ENCODE measurements at regions not wholly inside any gene's neighbourhood (a gene's known extent, or its start where the extent isn't known, plus 50 kb on each side); places are given as distances from the start of the nearest gene placed in this dataset.

- Histone ChIP-seq H3K36me3 (ENCODE audit: control insufficient read depth, insufficient read depth, low read length) (no peaks in the 10 kb centered on the region), H3K4me3 (ENCODE audit: low read length) (no peak overlapping the region), H3K9ac (ENCODE audit: extremely low read depth, low read length, poor library complexity, severe bottlenecking) (no peak overlapping the region), H3K4me1 (ENCODE audit: control insufficient read depth, insufficient read depth, low read length) (peaks cover 4% of the 10 kb centered on the region), H3K9me3 (ENCODE audit: control insufficient read depth, low read length) (no peaks in the 10 kb centered on the region), H3K27me3 (ENCODE audit: control insufficient read depth, insufficient read depth, low read length, poor library complexity, severe bottlenecking) (no peaks in the 10 kb centered on the region), H3K27ac (ENCODE audit: low read depth, low read length) (no peak overlapping the region)
- Mint-ChIP-seq H3K36me3 (ENCODE audit: low read depth) (no peaks in the 10 kb centered on the region), H3K27ac (no peak overlapping the region), H3K9me3 (no peaks in the 10 kb centered on the region), H3K4me1 (peaks cover 7% of the 10 kb centered on the region), H3K27me3 (ENCODE audit: insufficient read depth) (no peaks in the 10 kb centered on the region), H3K4me3 (no peak overlapping the region)
- WGBS, 2 experiments (ENCODE audit: insufficient coverage in 1 of 2, insufficient read length in 1 of 2): 72% methylated on average over 3 of the region's 3 CpGs; no CpG with 5 or more reads in 1 of the 2 experiments
- TF ChIP-seq CTCF (conservative IDR thresholded peaks at IDR 0.05): no peak
- DNase-seq: no peak
These were observed 542.3 kb downstream of the METTL4 start for GRCh38 chr18:2028986-2029385.

GRCh38 chr18:2030647-2031046, 540.7 kb downstream of the METTL4 start:
- Histone ChIP-seq H3K27ac (ENCODE audit: low read depth, low read length) (no peak overlapping the region), H3K9me3 (ENCODE audit: control insufficient read depth, low read length) (no peaks in the 10 kb centered on the region), H3K4me1 (ENCODE audit: control insufficient read depth, insufficient read depth, low read length) (peaks cover 4% of the 10 kb centered on the region), H3K36me3 (ENCODE audit: control insufficient read depth, insufficient read depth, low read length) (no peaks in the 10 kb centered on the region), H3K4me3 (ENCODE audit: low read length) (no peak overlapping the region), H3K27me3 (ENCODE audit: control insufficient read depth, insufficient read depth, low read length, poor library complexity, severe bottlenecking) (no peaks in the 10 kb centered on the region), H3K9ac (ENCODE audit: extremely low read depth, low read length, poor library complexity, severe bottlenecking) (no peak overlapping the region)
- Mint-ChIP-seq H3K27me3 (ENCODE audit: insufficient read depth) (no peaks in the 10 kb centered on the region), H3K27ac (no peak overlapping the region), H3K4me1 (peaks cover 11% of the 10 kb centered on the region), H3K4me3 (no peak overlapping the region), H3K36me3 (ENCODE audit: low read depth) (no peaks in the 10 kb centered on the region), H3K9me3 (no peaks in the 10 kb centered on the region)
- DNase-seq: no peak
- TF ChIP-seq CTCF (conservative IDR thresholded peaks at IDR 0.05): no peak

- Histone ChIP-seq H3K4me1 (ENCODE audit: control insufficient read depth, insufficient read depth, low read length) (peaks cover 4% of the 10 kb centered on the region), H3K9ac (ENCODE audit: extremely low read depth, low read length, poor library complexity, severe bottlenecking) (no peak overlapping the region), H3K9me3 (ENCODE audit: control insufficient read depth, low read length) (no peaks in the 10 kb centered on the region), H3K27ac (ENCODE audit: low read depth, low read length) (no peak overlapping the region), H3K4me3 (ENCODE audit: low read length) (no peak overlapping the region), H3K36me3 (ENCODE audit: control insufficient read depth, insufficient read depth, low read length) (no peaks in the 10 kb centered on the region), H3K27me3 (ENCODE audit: control insufficient read depth, insufficient read depth, low read length, poor library complexity, severe bottlenecking) (no peaks in the 10 kb centered on the region)
- TF ChIP-seq CTCF (conservative IDR thresholded peaks at IDR 0.05): no peak
- H3K27me3 Mint-ChIP-seq (ENCODE audit: insufficient read depth): no peaks in the 10 kb centered on the region
- H3K36me3 Mint-ChIP-seq (ENCODE audit: low read depth): no peaks in the 10 kb centered on the region
- DNase-seq: no peak
- H3K4me3 Mint-ChIP-seq: no peak overlapping the region
- H3K27ac Mint-ChIP-seq: no peak overlapping the region
- peaks cover 11% of the 10 kb centered on the region for H3K4me1 Mint-ChIP-seq
- no peaks in the 10 kb centered on the region for H3K9me3 Mint-ChIP-seq
These were observed 539.3 kb downstream of the METTL4 start for GRCh38 chr18:2032036-2032435.
